HG03342 (cell line): ENCODE measurements at regions not wholly inside any gene's neighbourhood (a gene's known extent, or its start where the extent isn't known, plus 50 kb on each side); places are given as distances from the start of the nearest gene placed in this dataset.
"Not testable (repeated sequence)": the region's sequence is repeated elsewhere in the genome, so short reads cannot be mapped to it uniquely, and the experiment has no call there.

Source experiments
- ATAC-seq: cut with Tn5 transposase; IDR thresholded peaks from one replicate; pipeline ENCODE4 v1.9.1; 2021; ENCODE audit warnings: mild to moderate bottlenecking, moderate library complexity; ENCODE audit not compliant: unreplicated experiment

DNA sequence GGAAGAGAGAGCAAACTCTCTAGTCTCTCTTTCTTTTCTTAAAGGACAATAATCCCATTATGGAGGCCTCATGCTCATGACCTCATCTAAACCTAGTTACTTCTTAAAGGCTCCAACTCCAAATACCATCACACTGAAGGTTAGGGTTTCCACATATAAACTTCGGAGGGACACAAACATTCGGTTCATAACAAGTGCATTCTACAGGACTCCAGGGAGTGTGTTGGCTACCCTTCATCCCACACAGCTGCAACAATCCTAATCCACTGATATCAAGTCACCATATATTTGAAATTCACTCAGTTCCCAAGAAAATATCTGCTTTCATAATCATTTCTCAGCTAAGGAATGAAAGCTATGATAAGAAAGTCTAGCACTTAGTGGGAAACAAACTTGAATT is 265.9 kb upstream of the PLEKHG7 start:
- no peak for ATAC-seq

DNA sequence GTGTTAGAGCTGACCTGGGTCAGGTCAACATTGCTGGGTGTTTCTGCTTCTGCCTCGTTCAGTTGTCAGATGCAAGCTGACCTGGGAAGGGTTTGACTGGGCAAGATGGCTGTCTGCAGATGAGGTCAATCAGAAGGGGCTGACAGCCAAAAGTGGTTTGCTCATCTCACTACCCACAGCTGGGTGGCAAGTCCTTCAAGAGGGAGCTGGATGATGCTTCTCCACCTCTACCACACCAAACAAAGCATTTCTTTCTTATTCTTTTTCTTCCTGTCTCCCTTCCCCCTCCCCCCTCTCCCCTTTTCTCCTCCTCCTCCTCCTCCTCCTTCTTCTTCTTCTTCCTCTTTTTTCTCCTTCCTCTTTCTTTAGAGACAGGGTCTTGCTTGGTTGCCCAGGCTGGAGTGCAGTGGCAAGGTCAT is 268.2 kb upstream of the PLEKHG7 start:
- no peak for ATAC-seq

DNA sequence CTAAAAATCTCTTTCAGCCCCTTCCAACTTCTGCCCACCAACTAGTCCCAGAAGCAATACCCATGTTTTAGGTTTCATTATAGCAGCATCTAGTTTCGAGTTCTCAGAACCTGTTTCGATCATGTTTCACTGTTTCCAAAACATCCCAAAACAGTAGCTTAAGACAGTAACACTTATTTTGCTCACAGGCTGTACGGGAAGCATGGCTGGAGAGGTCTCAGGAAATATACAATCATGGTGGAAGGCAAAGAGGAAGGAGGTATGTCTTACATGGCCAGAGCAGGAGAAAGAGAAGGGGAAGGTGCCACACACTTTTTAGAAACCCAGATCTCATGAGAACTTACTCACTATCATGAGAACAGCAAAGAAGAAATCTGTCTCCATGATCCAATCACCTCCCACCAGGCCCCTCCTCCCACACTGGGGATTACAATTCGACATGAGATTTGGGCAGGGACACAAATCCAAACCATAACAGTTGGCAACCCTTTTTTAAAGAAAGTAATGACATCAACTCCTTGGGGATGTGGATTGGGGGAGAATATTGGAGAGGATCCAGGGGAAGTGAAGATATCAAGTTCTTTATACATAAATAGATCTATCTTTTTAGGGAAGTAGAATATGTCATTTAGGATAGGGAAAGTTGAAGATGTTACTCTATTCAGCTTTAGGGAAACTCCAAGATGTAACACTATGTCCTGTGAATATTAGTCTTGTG is 269.9 kb upstream of the PLEKHG7 start:
- ATAC-seq: peak; percentile 72

DNA sequence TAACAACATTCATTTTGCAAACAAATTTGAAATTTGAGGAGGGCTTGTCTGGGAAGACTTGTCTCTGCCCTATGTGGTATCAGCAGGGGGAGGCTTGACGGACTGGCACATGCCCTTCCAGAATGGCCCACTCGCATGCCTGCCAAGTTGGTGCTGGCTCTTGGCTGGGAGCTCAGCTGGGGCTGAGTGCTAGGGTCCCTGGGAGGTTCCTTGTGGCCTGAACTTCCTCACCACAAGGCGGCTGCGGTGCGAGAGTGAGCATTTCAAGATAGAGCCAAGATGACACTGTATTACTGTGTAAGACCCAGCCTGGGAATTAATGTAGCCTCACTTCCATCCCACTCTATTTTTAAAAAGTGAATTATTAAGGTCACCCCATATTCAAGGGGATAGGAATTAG is 271.6 kb upstream of the PLEKHG7 start:
- no peak for ATAC-seq

DNA sequence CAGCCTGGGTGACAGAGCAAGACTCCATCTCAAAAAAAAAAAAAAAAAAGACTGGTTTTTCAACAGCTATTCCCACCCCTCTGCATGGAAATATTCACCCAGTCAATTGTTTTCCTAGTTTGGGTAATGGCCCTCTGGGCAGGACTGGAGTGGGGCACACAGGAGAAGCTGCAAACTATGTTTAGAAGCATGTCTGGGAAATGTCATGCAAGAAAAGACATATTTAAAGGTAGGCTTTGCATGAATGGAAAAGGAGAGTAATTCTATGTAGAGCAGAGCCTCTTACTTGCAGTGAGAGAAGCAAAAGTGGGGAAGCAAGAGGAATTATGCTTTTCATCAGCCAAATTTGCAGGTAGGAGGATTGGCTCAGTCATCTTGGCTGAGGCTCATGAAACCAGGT is 276.5 kb upstream of the PLEKHG7 start:
- ATAC-seq: no peak

DNA sequence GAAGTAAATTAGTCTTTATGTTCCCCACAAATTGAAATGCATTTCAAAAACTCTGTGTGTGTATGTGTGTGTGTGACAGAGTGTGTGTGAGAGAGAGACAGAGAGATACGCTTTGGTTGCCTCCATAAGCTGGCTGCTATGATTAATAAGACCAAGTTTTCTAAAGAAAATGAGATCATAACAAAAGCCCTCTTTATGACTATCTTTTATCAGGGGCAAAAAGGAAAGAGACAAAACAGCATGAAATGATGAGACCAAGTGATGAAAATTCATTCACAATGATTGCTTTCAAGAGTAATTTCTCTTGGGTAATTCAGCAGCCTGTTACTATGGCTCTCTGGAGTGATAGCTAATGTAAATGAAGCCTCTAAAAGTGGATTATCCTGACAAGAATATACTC is 277.6 kb upstream of the PLEKHG7 start:
- no peak for ATAC-seq

DNA sequence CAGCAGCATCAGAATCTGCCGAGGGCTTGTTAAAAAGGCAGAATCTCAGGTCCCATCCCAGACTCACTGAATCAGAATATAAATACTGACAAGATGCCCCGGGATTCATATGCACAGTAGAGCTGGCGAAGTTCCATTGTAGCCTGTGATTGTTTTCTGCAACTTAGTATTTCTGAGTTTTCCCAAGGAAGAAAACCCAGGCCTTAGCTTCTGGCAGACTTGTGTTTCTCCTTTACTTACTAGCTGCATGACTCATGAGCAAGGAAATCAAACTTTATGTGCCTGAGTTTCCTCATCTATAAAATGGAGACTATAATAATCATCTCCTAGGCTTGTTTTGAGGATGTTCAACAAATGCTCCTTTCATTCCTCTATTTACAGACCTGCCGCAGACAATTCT is 278.5 kb upstream of the PLEKHG7 start:
- no peak for ATAC-seq

DNA sequence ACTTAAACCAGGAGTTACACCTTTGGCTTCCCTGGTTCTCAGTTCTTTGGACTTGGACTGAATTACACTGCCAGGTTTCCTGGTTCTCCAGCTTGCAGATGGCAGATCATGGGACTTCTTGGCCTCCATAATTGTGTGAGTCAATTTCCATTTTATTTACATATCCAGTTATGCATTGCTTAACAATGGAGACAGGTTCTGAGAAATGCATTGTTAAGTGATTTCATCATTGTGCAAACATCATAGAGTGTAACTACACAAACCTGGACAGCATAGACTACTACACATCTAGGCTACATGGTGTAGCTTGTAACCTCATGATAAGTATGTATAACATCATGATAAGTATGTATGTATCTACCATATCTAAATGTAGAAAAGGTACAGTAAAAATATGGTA is 276.1 kb upstream of the BTG1 start:
- no peak for ATAC-seq

DNA sequence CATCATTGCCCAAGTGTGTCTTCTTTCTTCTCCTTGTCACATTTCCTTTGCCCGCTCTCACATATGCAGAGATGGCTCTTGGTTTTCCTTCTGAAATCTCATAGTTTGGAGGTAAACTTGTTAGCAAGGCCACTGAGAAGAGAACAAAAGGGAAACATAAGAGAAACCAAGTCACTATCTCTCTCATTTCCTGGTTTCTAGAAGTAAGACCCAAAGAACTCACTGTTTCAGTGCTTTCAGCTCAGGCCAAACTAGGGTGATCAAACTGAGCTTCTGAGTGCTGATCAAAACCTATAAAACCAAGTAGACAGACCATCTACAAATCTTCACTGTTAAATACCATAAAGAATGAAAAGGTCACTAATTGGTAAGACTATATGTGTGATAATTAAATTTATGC is 275.4 kb upstream of the BTG1 start:
- ATAC-seq: no peak

DNA sequence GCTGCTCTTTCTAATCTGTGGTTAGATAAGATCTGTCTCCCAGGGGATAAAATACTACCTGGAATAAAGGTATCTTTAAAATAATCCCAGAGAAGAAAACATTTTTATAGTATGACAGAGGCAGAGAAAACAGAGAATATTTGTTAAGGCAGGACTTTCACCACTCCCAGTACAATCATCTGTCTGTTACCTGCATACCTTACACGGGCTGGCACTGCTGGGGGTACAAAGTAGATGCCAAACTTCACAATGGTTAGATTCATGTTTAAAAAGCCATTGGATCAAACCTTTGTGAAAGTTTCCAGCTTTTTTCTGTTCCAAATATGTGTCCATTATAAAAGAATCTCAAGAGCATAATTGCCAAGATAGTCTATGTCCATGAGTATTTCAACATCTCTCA is 273.6 kb upstream of the BTG1 start:
- ATAC-seq: no peak

DNA sequence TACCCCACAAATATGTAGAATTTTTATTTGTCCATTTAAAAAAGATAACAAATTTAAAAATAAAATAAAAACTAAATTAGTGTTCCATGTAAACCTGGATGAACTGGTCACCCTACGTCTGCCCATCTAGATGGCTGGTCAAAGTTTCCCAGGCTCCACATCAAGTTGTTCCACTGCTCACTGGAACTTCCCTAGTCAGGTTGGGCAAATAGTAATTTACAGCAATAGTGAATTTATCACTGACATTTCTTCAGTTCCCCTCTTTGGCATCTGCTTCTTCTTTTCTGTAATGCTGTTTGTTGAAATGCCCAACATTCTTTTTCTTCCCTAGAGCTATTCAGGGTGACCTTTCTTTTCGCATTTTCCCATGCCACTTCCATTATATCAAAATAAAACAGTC is 272.7 kb upstream of the BTG1 start:
- no peak for ATAC-seq

DNA sequence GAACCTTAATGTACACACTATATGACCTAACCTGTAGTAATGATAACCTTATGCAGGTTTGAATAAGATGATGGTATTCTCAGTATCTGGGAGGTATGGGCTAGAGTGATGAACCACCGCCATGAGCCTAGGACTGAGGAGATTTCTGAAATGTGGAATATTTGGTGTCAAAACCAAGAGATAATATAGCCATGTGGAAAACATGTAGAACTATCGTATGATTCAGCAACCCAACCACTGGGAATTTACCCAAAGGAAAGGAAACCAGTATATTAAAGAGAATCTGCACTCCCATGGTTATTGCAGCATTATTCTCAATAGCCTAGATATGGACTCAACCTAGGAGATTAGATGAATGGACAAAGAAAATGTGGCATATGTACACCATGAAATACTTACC is 271.7 kb upstream of the BTG1 start:
- ATAC-seq: no peak

DNA sequence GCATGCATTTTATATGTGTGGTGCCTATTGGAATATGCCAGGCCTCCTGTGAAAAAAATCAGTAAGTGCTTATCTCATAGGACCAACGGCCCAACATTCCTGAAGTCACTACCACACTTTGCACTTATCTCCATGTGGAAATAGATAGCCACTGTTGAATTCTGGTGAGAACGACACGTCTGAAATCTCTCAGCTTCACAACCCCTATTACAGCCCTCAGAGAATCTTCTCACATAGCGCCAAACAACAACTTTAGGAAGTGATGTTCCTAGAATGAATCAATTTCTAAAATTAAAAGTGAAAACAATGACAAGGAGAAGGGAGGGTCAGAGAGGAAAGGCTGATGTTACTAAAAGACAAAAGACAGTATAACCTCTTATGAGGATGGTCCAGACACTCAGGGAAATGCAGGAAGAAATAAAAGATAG is 270.8 kb upstream of the BTG1 start:
- no peak for ATAC-seq

DNA sequence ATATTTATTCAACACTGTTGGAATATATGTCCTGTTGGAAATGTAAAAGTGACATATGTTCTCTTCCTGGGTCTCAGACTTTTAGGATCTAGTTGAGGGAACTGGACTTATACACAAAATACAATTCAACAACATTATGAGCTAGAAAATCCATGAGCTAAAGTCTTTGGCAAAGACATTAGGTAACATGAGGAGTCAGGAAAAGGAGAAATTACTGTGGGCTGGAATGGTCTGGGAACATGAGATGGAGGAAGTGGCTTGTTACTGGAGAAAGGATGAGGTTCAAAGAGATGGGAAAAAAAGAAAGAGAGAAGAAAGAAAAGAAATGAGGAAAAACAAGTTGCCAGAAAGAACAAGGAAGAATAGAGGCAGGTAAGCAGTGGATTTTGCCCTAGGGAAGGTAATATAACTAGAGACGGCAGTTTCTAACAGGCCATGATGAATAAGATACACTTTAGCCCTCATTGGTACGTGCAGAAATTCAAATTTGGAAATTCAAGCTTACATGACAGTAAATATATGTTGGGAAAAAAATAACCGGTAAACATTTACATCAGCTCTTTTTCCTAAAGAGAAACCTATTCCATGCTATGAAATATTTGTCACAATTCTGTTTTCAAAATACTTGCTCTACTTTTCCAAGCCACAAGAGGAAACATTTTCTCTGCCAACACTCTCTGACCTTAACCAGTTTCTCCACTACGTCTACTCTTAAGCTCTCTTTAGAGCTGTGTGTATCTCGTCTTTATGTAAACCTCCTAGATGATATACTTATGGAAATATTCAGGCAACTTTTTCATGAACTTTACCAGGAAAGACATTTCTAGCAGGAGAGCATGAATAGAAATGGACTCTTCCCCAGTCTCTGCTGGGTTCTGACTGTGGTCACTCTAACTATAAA is 268.8 kb upstream of the BTG1 start:
- no peak for ATAC-seq

DNA sequence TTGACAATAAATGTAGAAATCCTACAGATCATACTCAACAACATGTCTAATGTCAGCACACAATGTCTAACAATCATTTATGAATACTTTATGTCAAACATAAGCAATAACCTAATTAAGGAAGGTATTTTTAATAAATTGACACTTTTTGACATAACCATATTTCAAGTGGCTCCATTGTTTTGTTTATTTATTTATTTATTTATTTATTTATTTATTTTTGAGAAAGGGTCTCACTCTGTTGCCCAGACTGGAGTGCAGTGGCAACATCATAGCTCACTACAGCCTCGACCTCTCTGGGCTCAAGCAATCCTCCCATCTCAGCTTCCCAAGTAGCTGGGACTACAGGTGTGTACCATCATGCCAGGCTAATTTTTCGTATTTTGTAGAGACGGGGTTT is 267.6 kb upstream of the BTG1 start:
- ATAC-seq: no peak

DNA sequence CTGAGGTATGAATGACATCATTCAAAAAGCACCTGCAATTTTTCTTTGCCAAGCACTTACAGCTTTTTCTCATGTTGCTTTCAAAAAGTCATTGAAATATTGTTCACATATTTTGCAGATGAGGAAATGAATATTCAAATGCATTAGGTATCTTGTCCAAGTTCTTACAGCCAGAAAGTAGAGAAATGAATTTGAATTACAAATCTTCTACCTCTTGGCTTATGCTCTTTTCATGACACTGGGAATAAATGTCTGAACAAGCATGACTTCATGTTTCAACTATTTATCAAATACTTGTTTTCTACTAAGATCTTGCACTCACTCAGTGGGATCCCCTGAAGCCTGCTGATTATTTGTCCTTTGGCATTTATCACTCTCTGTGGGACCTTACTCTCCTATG is 267.2 kb upstream of the BTG1 start:
- no peak for ATAC-seq

DNA sequence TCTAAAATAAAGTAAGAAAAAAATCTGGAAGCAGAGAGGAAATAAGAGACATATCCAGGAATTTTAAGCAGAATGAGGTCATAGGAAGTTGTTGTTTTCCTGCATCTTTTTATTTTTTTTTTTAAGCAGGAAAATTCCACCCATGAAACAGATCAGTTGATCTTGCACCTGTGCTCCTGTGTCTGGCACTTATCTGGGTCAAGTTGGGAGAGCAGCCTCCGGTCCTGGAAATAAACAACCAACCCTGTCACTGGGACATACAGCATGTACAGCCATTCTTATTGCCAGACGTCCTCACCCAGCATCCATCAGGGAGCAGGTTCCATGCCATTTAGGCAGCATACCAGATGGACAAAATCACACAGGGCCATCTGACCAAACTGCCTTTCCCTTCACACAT is 266.0 kb upstream of the BTG1 start:
- ATAC-seq: no peak

DNA sequence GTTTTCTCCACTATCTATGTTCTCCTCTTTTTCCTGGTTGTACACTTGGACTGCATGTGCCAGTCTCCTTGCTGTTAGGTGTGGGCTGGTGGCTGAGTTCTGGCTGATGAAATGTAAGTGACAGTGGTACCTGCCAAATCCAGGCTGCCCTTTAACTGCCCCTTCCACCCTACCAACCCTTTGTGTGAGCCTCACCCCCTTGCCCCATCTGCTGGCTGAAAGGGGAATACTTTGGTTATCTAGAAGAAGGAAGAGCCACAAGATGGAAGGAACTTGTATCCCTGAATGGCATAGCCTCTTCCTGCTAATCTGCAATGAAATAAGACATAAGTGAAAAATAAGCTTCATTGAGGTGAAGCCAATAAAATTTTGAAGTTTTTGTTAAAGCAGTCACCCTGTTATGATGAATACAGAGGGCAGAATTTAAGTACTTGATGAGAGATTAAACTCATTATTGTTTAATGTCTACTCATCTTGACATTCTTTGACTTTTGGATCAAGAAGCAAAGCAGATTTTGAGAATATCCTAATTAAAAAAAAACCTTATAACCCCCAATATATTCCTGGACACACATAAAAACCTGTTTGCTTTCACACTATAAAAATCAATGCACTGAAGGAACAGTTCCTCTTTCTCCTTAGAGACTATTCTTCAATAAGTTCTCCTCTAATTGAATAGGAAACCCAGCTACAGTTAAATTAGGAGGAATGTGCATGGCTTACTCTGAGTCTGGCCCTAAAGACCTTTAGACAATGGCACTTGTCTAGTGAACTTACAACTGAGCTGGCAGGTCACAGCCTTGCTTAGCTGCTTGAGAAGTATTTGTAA is 262.6 kb upstream of the BTG1 start:
- no peak for ATAC-seq

DNA sequence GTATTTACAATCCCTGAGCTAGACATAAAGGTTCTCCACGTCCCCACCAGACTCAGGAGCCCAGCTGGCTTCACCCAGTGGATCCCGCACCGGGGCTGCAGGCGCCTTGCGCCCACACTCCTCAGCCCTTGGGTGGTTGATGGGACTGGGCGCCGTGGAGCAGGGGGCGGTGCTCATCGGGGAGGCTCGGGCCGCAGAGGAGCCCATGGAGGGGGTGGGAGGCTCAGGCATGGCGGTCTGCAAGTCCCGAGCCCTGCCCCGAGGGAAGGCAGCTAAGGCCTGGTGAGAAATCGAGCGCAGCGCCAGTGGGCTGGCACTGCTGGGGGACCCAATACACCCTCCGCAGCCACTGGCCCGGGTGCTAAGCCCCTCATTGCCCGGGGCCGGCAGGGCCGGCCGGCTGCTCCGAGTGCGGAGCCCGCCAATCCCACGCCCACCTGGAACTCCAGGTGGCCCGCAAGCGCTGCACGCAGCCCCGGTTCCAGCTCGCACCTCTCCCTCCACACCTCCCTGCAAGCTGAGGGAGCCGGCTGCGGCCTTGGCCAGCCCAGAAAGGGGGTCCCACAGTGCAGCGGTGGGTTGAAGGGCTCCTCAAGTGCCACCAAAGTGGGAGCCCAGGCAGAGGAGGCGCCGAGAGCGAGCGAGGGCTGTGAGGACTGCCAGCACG is 260.9 kb upstream of the BTG1 start:
- ATAC-seq: not testable (repeated sequence)

DNA sequence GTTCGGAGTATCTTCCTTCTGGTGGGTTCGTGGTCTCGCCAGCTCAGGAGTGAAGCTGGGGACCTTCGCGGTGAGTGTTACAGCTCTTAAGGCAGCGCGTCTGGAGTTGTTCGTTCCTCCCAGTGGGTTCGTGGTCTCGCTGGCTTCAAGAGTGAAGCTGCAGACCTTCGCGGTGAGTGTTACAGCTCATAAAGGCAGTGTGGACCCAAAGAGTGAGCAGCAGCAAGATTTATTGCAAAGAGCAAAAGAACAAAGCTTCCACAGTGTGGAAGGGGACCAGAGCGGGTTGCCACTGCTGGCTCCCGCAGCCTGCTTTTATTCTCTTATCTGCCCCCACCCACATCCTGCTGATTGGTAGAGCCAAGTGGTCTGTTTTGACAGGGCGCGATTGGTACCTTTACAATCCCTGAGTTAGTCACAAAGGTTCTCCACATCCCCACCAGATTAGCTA is 260.2 kb upstream of the BTG1 start:
- ATAC-seq: not testable (repeated sequence)

DNA sequence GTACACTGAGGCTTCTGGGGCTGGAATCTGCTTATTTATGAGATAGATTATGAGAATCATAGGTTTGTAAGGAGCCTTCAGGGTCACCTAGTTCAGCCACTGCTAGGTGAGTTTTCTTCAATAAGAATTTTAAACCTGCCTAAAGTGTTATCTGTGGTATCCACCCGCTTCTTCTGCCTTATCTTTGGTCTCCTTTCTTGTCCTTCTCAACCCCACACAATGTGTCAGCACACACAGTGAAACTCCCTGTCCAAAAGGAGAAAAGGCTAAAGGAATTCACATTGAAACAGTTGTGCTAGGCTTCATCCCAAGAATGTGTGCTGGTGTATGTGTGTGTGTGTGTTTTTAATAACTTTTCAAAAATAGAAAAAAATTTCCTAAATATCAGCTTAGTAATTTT is 259.3 kb upstream of the BTG1 start:
- no peak for ATAC-seq
